ENCODE measurements at regions not wholly inside any gene's neighbourhood (a gene's known extent, or its start where the extent isn't known, plus 50 kb on each side); places are given as distances from the start of the nearest gene placed in this dataset.

DNA sequence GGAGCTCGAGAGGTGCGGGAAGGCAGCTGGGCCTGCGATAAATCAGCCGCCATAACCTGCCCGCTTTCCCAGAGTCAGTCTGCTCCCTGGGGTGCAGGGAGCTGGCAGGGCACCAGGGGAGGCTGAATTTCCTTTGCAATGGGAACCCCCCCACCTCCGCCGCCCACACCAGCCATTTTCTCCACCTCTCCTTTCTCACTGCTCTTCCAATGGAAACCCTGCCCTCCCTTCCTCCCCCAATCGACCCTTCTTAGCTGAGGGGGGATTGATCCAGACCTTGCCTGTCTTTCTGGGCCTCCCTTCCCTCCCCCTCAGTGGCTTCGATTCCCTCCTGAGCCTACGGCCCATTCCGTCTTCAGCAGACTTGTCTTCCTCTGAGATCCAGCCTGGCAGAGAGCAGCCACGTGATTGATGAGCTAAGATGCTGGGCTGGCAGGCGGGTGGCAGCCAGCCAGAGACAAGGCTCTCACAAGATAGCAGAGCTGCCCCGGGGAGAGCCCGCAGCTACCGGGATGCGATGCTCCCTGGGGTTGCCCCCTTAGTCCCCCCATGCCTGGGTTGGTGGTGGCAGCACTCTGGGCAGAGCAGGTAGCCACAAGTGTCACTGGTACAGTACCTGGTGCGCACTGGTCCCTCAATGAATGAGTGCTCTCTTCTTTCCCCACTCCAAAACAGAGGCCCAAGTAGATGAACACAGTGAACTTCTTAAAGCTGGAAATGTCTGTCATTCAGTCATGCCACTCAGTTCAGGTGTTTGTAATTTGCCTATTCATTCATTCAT, 53.7 kb upstream of the FABP6 start:
- peaks cover 27% of the 10 kb centered on the region for H3K4me1 Mint-ChIP-seq
- no peaks in the 10 kb centered on the region for H3K27me3 Mint-ChIP-seq (ENCODE audit: low read depth)
- peak overlapping the region in 2 of 3 experiments; percentile 2 to 19 for H3K4me3 Mint-ChIP-seq
- TF ChIP-seq, protein P1, sequence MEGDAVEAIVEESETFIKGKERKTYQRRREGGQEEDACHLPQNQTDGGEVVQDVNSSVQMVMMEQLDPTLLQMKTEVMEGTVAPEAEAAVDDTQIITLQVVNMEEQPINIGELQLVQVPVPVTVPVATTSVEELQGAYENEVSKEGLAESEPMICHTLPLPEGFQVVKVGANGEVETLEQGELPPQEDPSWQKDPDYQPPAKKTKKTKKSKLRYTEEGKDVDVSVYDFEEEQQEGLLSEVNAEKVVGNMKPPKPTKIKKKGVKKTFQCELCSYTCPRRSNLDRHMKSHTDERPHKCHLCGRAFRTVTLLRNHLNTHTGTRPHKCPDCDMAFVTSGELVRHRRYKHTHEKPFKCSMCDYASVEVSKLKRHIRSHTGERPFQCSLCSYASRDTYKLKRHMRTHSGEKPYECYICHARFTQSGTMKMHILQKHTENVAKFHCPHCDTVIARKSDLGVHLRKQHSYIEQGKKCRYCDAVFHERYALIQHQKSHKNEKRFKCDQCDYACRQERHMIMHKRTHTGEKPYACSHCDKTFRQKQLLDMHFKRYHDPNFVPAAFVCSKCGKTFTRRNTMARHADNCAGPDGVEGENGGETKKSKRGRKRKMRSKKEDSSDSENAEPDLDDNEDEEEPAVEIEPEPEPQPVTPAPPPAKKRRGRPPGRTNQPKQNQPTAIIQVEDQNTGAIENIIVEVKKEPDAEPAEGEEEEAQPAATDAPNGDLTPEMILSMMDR (IDR thresholded peaks at IDR 0.05; ENCODE audit: unreplicated experiment in 3 of 3): no peak
- peak overlapping the region; percentile 60 to 87 (median 70) for H3K27ac Mint-ChIP-seq
- no peaks in the 10 kb centered on the region for H3K36me3 Mint-ChIP-seq (ENCODE audit: low read depth)
- no peaks in the 10 kb centered on the region for H3K9me3 Mint-ChIP-seq

GRCh38 chr5:160174780-160175437, 54.4 kb upstream of the FABP6 start:
- no peak overlapping the region for H3K4me3 Mint-ChIP-seq
- no peaks in the 10 kb centered on the region for H3K36me3 Mint-ChIP-seq (ENCODE audit: low read depth)
- TF ChIP-seq, protein P1 (IDR thresholded peaks at IDR 0.05; ENCODE audit: unreplicated experiment in 3 of 3): no peak
- peak overlapping the region; percentile 60 to 87 (median 70) for H3K27ac Mint-ChIP-seq
- H3K9me3 Mint-ChIP-seq: no peaks in the 10 kb centered on the region
- H3K4me1 Mint-ChIP-seq: peaks cover 27% of the 10 kb centered on the region
- H3K27me3 Mint-ChIP-seq (ENCODE audit: low read depth): no peaks in the 10 kb centered on the region

DNA sequence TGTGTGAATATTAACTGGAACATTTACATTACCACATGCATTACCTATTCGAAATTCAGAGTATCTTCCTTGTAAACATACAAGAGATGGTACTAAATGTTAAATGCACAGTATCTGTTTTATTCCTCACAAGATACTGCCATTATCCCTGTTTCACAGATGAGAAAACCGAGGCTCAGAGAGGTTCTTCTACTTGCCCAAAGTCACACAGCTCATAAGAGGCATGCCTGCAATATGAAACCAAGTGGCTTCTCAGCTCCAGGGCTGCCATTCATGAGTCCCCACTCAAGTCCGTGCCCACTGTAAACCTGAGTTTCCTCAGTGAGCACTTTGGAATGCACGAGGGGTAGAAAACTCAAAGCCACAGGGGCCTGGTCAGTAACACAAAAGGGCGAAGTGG, 55.0 kb upstream of the FABP6 start:
- no peak overlapping the region for H3K4me3 Mint-ChIP-seq
- no peaks in the 10 kb centered on the region for H3K27me3 Mint-ChIP-seq (ENCODE audit: low read depth)
- H3K9me3 Mint-ChIP-seq: no peaks in the 10 kb centered on the region
- H3K4me1 Mint-ChIP-seq: peaks cover 32% of the 10 kb centered on the region
- no peak overlapping the region for H3K27ac Mint-ChIP-seq
- H3K36me3 Mint-ChIP-seq (ENCODE audit: low read depth): no peaks in the 10 kb centered on the region
- TF ChIP-seq, protein P1 (IDR thresholded peaks at IDR 0.05; ENCODE audit: unreplicated experiment in 3 of 3): no peak

GRCh38 chr5:160171666-160172065, 52.4 kb upstream of the PWWP2A start:
- TF ChIP-seq, protein P1 (IDR thresholded peaks at IDR 0.05; ENCODE audit: unreplicated experiment in 3 of 3): no peak
- no peaks in the 10 kb centered on the region for H3K9me3 Mint-ChIP-seq
- peak overlapping the region in 1 of 3 experiments; percentile 1 for H3K27ac Mint-ChIP-seq
- no peaks in the 10 kb centered on the region for H3K27me3 Mint-ChIP-seq (ENCODE audit: low read depth)
- no peaks in the 10 kb centered on the region for H3K36me3 Mint-ChIP-seq (ENCODE audit: low read depth)
- peaks cover 37% of the 10 kb centered on the region for H3K4me1 Mint-ChIP-seq
- no peak overlapping the region for H3K4me3 Mint-ChIP-seq

- H3K27ac Mint-ChIP-seq: peak overlapping the region in 1 of 3 experiments; percentile 71
- TF ChIP-seq, protein P1 (IDR thresholded peaks at IDR 0.05; ENCODE audit: unreplicated experiment in 3 of 3): no peak
- H3K4me3 Mint-ChIP-seq: no peak overlapping the region
- H3K27me3 Mint-ChIP-seq (ENCODE audit: low read depth): peaks cover 4% of the 10 kb centered on the region
- no peaks in the 10 kb centered on the region for H3K9me3 Mint-ChIP-seq
- no peaks in the 10 kb centered on the region for H3K36me3 Mint-ChIP-seq (ENCODE audit: low read depth)
- H3K4me1 Mint-ChIP-seq: peaks cover 42% of the 10 kb centered on the region
Measured at GRCh38 chr5:160169326-160169725, 50.1 kb upstream of the PWWP2A start.

Data from nephron (organoid).